Tibial nerve (tissue), 4 donors: ENCODE measurements at regions not wholly inside any gene's neighbourhood (a gene's known extent, or its start where the extent isn't known, plus 50 kb on each side); places are given as distances from the start of the nearest gene placed in this dataset.

ENCODE experiments used
- DNase-seq, 2 donors: peaks; one replicate each; pipeline ENCODE4 v3.0.0-alpha.2; 2019; ENCODE audit warnings: low spot score in 2 of 2
- H3K27ac ChIP-seq, 4 donors: fragments of 200-600 bp; sonication (generic) in 3 of 4; one replicate each; pipeline ENCODE4 v1.5.1; 2017 to 2019; ENCODE audit warnings: mild to moderate bottlenecking in 1 of 4
- H3K27me3 ChIP-seq, 2 donors: fragments of 200-600 bp; sonication (generic) in 1 of 2; one replicate each; pipeline versions ENCODE4 v1.5.1 to v1.6.0; 2017 to 2019
- H3K36me3 ChIP-seq, 3 donors: fragments of 200-600 bp; sonication (generic); one replicate each; pipeline ENCODE4 v1.5.1; 2018 to 2019
- H3K4me1 ChIP-seq, 4 donors: fragments of 200-600 bp; sonication (generic) in 3 of 4; one replicate each; pipeline ENCODE4 v1.5.1; 2017 to 2019
- H3K4me3 ChIP-seq, 4 donors: fragments of 200-600 bp; sonication (generic) in 3 of 4; one replicate each; pipeline ENCODE4 v1.5.1; 2017 to 2019; ENCODE audit warnings: mild to moderate bottlenecking in 1 of 4, moderate library complexity in 1 of 4
- H3K9me3 ChIP-seq, 4 donors: fragments of 200-600 bp; sonication (generic) in 3 of 4; one replicate each; pipeline ENCODE4 v1.5.1; 2017 to 2019
- EP300 ChIP-seq, 2 donors: sonication (generic); formaldehyde crosslinking; IDR thresholded peaks; one replicate each; pipeline ENCODE4 v1.6.1; 2017; ENCODE audit warnings: antibody characterized with exemption in 2 of 2, mild to moderate bottlenecking in 1 of 2
- POLR2A ChIP-seq, 2 donors: fragments of 450-650 bp; IDR thresholded peaks; one replicate each; pipeline ENCODE4 v1.6.1; 2017; ENCODE audit warnings: antibody characterized with exemption in 2 of 2, mild to moderate bottlenecking in 2 of 2, moderate library complexity in 2 of 2
- WGBS, 2 donors: methylation state at CpG; one replicate each; pipeline ENCODE4 v1.1.5; 2018; 5-methylcytosine and 5-hydroxymethylcytosine counted together
- TF ChIP-seq, protein P1 (sequence below), 5 experiments: fragments of 200-600 bp in 3 of 5; fragments of 450-650 bp in 2 of 5; sonication (generic) in 3 of 5; IDR thresholded peaks; one replicate each; pipeline ENCODE4 v1.5.1; 2016 to 2019; ENCODE audit warnings: antibody characterized with exemption in 5 of 5, mild to moderate bottlenecking in 3 of 5, moderate library complexity in 2 of 5

DNA sequence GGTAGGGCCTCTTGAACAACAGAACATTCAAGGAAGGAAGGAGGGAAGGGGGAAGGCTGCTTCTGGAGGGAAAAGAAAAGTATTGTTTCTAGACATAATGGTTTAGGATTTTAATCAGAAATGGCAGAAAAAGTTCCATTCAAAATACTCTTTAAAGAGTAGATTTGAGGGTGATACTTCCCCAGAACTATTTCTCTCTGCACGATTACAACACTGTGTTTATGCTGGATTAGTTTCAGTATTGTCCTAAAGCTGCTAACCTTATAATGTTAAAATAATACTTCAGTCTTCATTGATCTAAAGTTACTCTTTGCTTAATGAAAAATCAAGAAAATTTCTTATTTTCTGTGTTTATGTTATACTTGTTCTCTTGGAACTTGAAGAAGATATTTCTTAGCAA lies 1026.3 kb upstream of the PABPC4L start:
- no peaks in the 10 kb centered on the region for H3K4me1 ChIP-seq
- TF ChIP-seq POLR2A (IDR thresholded peaks at IDR 0.05) = no peak
- 26 to 37% methylated on average over 1 of the region's 1 CpG for WGBS, 2 donors
- H3K27ac ChIP-seq = no peak overlapping the region
- no peak overlapping the region for H3K4me3 ChIP-seq
- no peaks in the 10 kb centered on the region for H3K36me3 ChIP-seq
- H3K9me3 ChIP-seq = no peaks in the 10 kb centered on the region
- H3K27me3 ChIP-seq = no peaks in the 10 kb centered on the region
- DNase-seq = no peak

DNA sequence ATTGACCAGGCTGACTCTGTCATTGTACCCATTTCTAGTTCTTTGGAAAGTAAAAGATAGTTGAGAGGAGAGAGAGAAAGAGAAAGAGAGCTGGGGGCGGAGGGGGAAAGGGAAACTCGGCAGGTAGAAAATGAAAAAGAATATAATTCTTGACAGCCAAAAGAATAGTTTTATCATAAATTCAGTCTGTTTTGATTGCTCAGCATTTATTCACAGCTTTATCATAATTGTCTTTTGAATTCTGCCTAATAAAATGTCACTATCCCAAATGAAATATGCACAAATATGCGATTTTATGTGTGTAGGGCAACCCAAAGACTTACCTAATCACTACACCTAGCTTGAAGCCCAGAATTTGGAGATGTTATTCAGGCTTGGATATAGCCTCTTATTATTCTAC lies 1024.0 kb upstream of the PABPC4L start:
- Histone ChIP-seq H3K9me3 (no peaks in the 10 kb centered on the region), H3K27me3 (no peaks in the 10 kb centered on the region), H3K4me3 (no peak overlapping the region), H3K27ac (no peak overlapping the region), H3K36me3 (no peaks in the 10 kb centered on the region), H3K4me1 (no peaks in the 10 kb centered on the region)
- no peak for DNase-seq
- 80 to 89% methylated on average over 3 of the region's 3 CpGs for whole genome bisulfite sequencing, 2 donors
- TF ChIP-seq, protein P1, sequence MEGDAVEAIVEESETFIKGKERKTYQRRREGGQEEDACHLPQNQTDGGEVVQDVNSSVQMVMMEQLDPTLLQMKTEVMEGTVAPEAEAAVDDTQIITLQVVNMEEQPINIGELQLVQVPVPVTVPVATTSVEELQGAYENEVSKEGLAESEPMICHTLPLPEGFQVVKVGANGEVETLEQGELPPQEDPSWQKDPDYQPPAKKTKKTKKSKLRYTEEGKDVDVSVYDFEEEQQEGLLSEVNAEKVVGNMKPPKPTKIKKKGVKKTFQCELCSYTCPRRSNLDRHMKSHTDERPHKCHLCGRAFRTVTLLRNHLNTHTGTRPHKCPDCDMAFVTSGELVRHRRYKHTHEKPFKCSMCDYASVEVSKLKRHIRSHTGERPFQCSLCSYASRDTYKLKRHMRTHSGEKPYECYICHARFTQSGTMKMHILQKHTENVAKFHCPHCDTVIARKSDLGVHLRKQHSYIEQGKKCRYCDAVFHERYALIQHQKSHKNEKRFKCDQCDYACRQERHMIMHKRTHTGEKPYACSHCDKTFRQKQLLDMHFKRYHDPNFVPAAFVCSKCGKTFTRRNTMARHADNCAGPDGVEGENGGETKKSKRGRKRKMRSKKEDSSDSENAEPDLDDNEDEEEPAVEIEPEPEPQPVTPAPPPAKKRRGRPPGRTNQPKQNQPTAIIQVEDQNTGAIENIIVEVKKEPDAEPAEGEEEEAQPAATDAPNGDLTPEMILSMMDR (IDR thresholded peaks at IDR 0.05) = no peak
- TF ChIP-seq EP300 (IDR thresholded peaks at IDR 0.05) (no peak), POLR2A (IDR thresholded peaks at IDR 0.05) (no peak)

DNA sequence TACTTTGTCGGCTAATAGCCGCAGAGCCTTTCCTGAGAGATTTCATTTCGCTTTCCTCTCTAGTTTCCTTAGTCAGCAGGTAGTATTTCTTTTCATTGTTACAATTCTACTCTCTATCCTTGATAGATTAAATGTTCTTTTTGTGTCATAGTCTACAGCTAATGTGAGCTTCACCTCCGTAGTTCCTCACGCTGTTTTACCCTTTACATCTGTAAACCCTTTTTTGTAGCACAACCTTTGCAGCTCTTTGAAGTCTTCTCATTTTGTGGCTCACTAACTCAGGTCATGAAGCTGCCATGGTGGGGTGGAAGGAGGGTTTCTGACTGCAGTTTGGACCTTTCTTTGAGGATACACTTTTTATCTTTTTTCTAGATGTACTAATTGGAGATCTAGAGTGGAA lies 1008.8 kb upstream of the PABPC4L start:
- Histone ChIP-seq H3K27ac (no peak overlapping the region), H3K9me3 (no peaks in the 10 kb centered on the region), H3K36me3 (no peaks in the 10 kb centered on the region), H3K27me3 (no peaks in the 10 kb centered on the region), H3K4me3 (no peak overlapping the region), H3K4me1 (no peaks in the 10 kb centered on the region)
- no peak for DNase-seq
- TF ChIP-seq EP300 (IDR thresholded peaks at IDR 0.05) (no peak), POLR2A (IDR thresholded peaks at IDR 0.05) (no peak)
- TF ChIP-seq, protein P1 (IDR thresholded peaks at IDR 0.05) = no peak
- 77 to 79% methylated on average over 5 of the region's 5 CpGs for WGBS, 2 donors

DNA sequence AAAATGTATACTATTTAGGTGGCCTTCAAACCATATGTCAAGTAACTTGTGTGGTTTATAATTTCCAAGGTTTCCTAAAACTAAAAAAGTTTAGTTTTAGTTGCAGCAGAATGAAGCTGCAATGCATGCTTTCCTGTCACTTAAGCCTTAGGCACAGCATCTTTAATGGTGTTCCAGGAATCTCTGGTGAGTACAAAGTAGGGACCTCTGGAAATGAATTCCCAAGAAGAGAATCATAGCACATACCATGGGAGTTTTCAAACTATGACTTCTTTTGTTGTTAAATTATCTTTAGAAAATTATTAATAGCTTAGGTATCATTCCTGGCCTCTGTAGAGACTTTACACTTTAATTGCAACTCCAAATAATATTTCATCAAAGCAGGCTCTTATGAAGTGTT lies 1005.9 kb upstream of the PABPC4L start:
- TF ChIP-seq, protein P1 (IDR thresholded peaks at IDR 0.05) = no peak
- TF ChIP-seq EP300 (IDR thresholded peaks at IDR 0.05) = no peak
- TF ChIP-seq POLR2A (IDR thresholded peaks at IDR 0.05) = no peak

DNA sequence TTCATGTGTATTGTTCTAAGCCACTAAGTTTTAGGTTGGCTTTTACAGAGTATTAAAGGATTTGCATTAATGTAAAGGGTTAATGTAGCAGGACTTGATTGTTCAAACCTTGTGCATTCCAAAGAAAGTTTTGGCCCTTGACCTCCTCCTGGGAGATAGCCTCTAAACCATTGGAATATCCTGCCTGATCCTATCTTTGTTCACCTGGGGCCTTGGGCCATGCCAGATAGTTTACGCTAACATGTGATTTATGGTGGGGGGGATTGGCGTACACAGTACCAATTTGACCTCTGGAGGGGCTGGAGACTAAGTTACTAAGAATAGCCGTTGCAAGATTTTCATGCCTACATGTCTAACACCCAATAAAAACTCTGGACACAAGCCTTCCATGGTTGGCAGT lies 1002.7 kb upstream of the PABPC4L start:
- Histone ChIP-seq H3K4me1 (no peaks in the 10 kb centered on the region), H3K27me3 (no peaks in the 10 kb centered on the region), H3K4me3 (no peak overlapping the region), H3K27ac (no peak overlapping the region), H3K9me3 (no peaks in the 10 kb centered on the region), H3K36me3 (no peaks in the 10 kb centered on the region)
- no peak for DNase-seq
- no peak for TF ChIP-seq POLR2A (IDR thresholded peaks at IDR 0.05)
- TF ChIP-seq, protein P1 (IDR thresholded peaks at IDR 0.05) = no peak
- WGBS, 2 donors = 73 to 81% methylated on average over 3 of the region's 3 CpGs

More for the DNA sequence above, 1005.9 kb upstream of the PABPC4L start:
- H3K9me3 ChIP-seq = no peaks in the 10 kb centered on the region
- no peak for DNase-seq
- no peak overlapping the region for H3K4me3 ChIP-seq
- no peaks in the 10 kb centered on the region for H3K4me1 ChIP-seq
- no peak overlapping the region for H3K27ac ChIP-seq
- no peaks in the 10 kb centered on the region for H3K36me3 ChIP-seq
- no peaks in the 10 kb centered on the region for H3K27me3 ChIP-seq

DNA sequence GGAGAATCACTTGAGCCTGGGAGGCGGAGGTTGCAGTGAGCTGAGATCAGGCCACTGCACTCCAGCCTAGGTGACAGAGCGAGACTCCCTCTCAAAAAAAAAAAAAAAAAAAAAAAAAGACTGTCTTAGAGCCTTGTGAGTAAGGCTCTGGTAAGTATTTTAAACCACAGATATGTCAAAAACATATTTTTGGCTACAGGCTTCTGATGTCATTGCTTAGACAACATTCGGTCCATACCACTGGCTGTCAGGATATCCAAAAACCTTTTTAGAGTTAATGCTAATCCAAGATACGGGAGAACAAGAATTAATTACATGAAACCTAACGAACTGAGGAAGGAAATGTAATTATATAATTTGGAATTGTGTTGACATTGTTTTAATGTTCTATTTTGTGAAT lies 999.5 kb upstream of the PABPC4L start:
- H3K4me3 ChIP-seq = no peak overlapping the region
- H3K27ac ChIP-seq = no peak overlapping the region
- WGBS, 2 donors = 88 to 89% methylated on average over 5 of the region's 5 CpGs
- H3K27me3 ChIP-seq = no peaks in the 10 kb centered on the region
- DNase-seq = no peak
- TF ChIP-seq EP300 (IDR thresholded peaks at IDR 0.05) (no peak), POLR2A (IDR thresholded peaks at IDR 0.05) (no peak)
- TF ChIP-seq, protein P1 (IDR thresholded peaks at IDR 0.05) = no peak
- H3K36me3 ChIP-seq = no peaks in the 10 kb centered on the region
- H3K4me1 ChIP-seq = no peaks in the 10 kb centered on the region
- no peaks in the 10 kb centered on the region for H3K9me3 ChIP-seq
